ENCODE measurements at regions not wholly inside any gene's neighbourhood (a gene's known extent, or its start where the extent isn't known, plus 50 kb on each side); places are given as distances from the start of the nearest gene placed in this dataset.

DNA sequence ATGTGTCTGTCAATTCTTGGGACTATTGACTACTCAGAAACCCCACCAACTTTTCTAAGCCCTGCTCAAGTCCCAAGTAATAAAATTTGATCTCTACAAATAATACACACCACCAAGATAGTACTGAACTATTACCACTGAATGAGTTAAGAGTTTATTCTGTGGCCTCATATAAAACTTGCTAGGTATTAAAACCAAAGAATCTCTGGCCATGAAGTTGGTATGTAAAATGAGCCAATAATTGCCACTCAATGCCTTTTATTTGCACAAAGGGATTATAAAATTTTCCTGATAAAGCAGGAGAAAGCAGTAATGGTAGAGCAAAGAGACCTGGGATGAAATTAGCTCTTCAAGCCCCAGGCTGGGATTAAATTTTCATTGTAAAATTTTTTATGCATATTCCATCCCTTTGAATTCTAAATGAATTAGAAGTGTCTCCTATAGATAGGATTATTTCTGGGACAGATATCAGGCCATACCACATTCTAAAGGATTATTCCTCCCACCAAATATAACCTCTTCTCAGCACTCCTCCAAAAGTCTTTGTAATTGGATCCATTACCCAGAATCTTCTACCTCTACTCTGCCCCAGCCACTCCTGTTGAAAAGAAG is 450.5 kb upstream of the ACVR2A start:
- H3K27me3 ChIP-seq (ENCODE audit: insufficient read depth, low read length), result no peaks in the 10 kb centered on the region

More for the DNA sequence above, 450.5 kb upstream of the ACVR2A start:
- Histone ChIP-seq H3K9me2 (ENCODE audit: insufficient read depth) (no peaks in the 10 kb centered on the region), H4K20me1 (ENCODE audit: insufficient read depth) (no peaks in the 10 kb centered on the region), H3K36me3 (ENCODE audit: control insufficient read depth in 1 of 2, insufficient read depth in 2 of 2, low read length in 2 of 2) (no peaks in the 10 kb centered on the region), H2AFZ (ENCODE audit: low read depth, low read length, poor library complexity, severe bottlenecking) (no peak overlapping the region), H3K4me2 (ENCODE audit: low read length) (no peak overlapping the region), H3K9me3 (ENCODE audit: control insufficient read depth in 1 of 2, insufficient read depth in 1 of 2, low read depth in 1 of 2, low read length in 2 of 2) (no peaks in the 10 kb centered on the region), H3K9ac (ENCODE audit: low read length) (no peak overlapping the region), H3K79me2 (ENCODE audit: insufficient read depth, low read length) (no peaks in the 10 kb centered on the region), H3K27ac (ENCODE audit: low read depth, low read length) (no peak overlapping the region), H3K4me1 (ENCODE audit: control insufficient read depth in 1 of 2, insufficient read depth in 2 of 2, low read length in 2 of 2) (no peaks in the 10 kb centered on the region), H3K4me3 (replicated peaks in 1 of 2; ENCODE audit: low read depth in 1 of 2, low read length in 2 of 2) (no peak overlapping the region)
- TF ChIP-seq, protein P1, sequence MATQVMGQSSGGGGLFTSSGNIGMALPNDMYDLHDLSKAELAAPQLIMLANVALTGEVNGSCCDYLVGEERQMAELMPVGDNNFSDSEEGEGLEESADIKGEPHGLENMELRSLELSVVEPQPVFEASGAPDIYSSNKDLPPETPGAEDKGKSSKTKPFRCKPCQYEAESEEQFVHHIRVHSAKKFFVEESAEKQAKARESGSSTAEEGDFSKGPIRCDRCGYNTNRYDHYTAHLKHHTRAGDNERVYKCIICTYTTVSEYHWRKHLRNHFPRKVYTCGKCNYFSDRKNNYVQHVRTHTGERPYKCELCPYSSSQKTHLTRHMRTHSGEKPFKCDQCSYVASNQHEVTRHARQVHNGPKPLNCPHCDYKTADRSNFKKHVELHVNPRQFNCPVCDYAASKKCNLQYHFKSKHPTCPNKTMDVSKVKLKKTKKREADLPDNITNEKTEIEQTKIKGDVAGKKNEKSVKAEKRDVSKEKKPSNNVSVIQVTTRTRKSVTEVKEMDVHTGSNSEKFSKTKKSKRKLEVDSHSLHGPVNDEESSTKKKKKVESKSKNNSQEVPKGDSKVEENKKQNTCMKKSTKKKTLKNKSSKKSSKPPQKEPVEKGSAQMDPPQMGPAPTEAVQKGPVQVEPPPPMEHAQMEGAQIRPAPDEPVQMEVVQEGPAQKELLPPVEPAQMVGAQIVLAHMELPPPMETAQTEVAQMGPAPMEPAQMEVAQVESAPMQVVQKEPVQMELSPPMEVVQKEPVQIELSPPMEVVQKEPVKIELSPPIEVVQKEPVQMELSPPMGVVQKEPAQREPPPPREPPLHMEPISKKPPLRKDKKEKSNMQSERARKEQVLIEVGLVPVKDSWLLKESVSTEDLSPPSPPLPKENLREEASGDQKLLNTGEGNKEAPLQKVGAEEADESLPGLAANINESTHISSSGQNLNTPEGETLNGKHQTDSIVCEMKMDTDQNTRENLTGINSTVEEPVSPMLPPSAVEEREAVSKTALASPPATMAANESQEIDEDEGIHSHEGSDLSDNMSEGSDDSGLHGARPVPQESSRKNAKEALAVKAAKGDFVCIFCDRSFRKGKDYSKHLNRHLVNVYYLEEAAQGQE (IDR thresholded peaks at IDR 0.05; ENCODE audit: low read depth), result no peak
- TF ChIP-seq, protein P2, sequence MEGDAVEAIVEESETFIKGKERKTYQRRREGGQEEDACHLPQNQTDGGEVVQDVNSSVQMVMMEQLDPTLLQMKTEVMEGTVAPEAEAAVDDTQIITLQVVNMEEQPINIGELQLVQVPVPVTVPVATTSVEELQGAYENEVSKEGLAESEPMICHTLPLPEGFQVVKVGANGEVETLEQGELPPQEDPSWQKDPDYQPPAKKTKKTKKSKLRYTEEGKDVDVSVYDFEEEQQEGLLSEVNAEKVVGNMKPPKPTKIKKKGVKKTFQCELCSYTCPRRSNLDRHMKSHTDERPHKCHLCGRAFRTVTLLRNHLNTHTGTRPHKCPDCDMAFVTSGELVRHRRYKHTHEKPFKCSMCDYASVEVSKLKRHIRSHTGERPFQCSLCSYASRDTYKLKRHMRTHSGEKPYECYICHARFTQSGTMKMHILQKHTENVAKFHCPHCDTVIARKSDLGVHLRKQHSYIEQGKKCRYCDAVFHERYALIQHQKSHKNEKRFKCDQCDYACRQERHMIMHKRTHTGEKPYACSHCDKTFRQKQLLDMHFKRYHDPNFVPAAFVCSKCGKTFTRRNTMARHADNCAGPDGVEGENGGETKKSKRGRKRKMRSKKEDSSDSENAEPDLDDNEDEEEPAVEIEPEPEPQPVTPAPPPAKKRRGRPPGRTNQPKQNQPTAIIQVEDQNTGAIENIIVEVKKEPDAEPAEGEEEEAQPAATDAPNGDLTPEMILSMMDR (IDR thresholded peaks at IDR 0.05 in 2 of 3, conservative IDR thresholded peaks at IDR 0.05 in 1 of 3; ENCODE audit: borderline replicate concordance in 1 of 3, insufficient read depth in 1 of 3, low read depth in 2 of 3, low read length in 2 of 3), result no peak
- TF ChIP-seq, protein P3, sequence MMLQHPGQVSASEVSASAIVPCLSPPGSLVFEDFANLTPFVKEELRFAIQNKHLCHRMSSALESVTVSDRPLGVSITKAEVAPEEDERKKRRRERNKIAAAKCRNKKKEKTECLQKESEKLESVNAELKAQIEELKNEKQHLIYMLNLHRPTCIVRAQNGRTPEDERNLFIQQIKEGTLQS (IDR thresholded peaks at IDR 0.05), result no peak
- TF ChIP-seq EZH2phosphoT487 (IDR thresholded peaks at IDR 0.05; ENCODE audit: borderline replicate concordance), result no peak
- no peak for TF ChIP-seq POLR2A (IDR thresholded peaks at IDR 0.05; ENCODE audit: borderline replicate concordance, extremely low read depth, insufficient read depth, insufficient read length)
- no peak for TF ChIP-seq CEBPB (IDR thresholded peaks at IDR 0.05; ENCODE audit: low read depth)
- TF ChIP-seq, protein P4, sequence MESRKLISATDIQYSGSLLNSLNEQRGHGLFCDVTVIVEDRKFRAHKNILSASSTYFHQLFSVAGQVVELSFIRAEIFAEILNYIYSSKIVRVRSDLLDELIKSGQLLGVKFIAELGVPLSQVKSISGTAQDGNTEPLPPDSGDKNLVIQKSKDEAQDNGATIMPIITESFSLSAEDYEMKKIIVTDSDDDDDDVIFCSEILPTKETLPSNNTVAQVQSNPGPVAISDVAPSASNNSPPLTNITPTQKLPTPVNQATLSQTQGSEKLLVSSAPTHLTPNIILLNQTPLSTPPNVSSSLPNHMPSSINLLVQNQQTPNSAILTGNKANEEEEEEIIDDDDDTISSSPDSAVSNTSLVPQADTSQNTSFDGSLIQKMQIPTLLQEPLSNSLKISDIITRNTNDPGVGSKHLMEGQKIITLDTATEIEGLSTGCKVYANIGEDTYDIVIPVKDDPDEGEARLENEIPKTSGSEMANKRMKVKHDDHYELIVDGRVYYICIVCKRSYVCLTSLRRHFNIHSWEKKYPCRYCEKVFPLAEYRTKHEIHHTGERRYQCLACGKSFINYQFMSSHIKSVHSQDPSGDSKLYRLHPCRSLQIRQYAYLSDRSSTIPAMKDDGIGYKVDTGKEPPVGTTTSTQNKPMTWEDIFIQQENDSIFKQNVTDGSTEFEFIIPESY (IDR thresholded peaks at IDR 0.05; ENCODE audit: extremely low read depth, insufficient replicate concordance, low read length), result no peak
- no peak for TF ChIP-seq YY1 (IDR thresholded peaks at IDR 0.05; ENCODE audit: extremely low read depth, insufficient replicate concordance, low read depth, low read length)
- TF ChIP-seq, protein P5, sequence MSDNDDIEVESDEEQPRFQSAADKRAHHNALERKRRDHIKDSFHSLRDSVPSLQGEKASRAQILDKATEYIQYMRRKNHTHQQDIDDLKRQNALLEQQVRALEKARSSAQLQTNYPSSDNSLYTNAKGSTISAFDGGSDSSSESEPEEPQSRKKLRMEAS (IDR thresholded peaks at IDR 0.05), result no peak
- TF ChIP-seq TCF7L2 (IDR thresholded peaks at IDR 0.05; ENCODE audit: borderline replicate concordance, extremely low read depth, insufficient read depth, insufficient read length), result no peak
- no peak for TF ChIP-seq ELF1 (IDR thresholded peaks at IDR 0.05; ENCODE audit: borderline replicate concordance, low read depth)
- TF ChIP-seq SIN3A (IDR thresholded peaks at IDR 0.05; ENCODE audit: low read depth), result no peak
- TF ChIP-seq FOSL1 (IDR thresholded peaks at IDR 0.05; ENCODE audit: low read depth), result no peak
- no peak for TF ChIP-seq POLR2AphosphoS5 (IDR thresholded peaks at IDR 0.05; ENCODE audit: low read depth, low read length)
- no peak for TF ChIP-seq EGR1 (IDR thresholded peaks at IDR 0.05; ENCODE audit: low read depth)
- DNase-seq (ENCODE audit: low read depth, low spot score) (no peak), ATAC-seq (no peak)
- intact Hi-C loops (cut with micrococcal nuclease), result no loop called here
- RAD21 ChIA-PET (ENCODE audit: low non-redundant PET in 1 of 2, low total read pairs in 2 of 2, uncharacterized antibody in 2 of 2, unreplicated experiment in 2 of 2), result no interaction called here
- no TSS peak for BruUV-seq (replicated peaks)
- POLR2A ChIA-PET, result no interaction called here
- CTCF ChIA-PET, result no interaction called here
